BE2C (cell line): ENCODE measurements at regions not wholly inside any gene's neighbourhood (a gene's known extent, or its start where the extent isn't known, plus 50 kb on each side); places are given as distances from the start of the nearest gene placed in this dataset.
A peak's percentile ranks its signal among the peaks of the same experiment; 100 is the strongest.

Experiments used
- DNase-seq: peaks from one replicate; pipeline ENCODE4 v3.0.0-alpha.2; 2020
- H3K27me3 ChIP-seq: fragments of 250-450 bp; sonication (Bioruptor Pico); 2 replicates; pipeline ENCODE4 v1.5.1; 2020; ENCODE audit warnings: mild to moderate bottlenecking
- H3K36me3 ChIP-seq: fragments of 250-450 bp; sonication (Bioruptor Pico); 2 replicates; pipeline ENCODE4 v1.5.1; 2020; ENCODE audit warnings: mild to moderate bottlenecking
- H3K4me1 ChIP-seq: fragments of 250-450 bp; sonication (Bioruptor Pico); 2 replicates; pipeline ENCODE4 v1.5.1; 2020
- H3K4me3 ChIP-seq: 2 replicates; pipeline ENCODE4 v1.5.1; 2011; ENCODE audit warnings: low read depth, low read length
- H3K9me3 ChIP-seq: fragments of 250-450 bp; sonication (Bioruptor Pico); 2 replicates; pipeline ENCODE4 v1.5.1; 2020
- TF ChIP-seq, protein P1 (sequence below): IDR thresholded peaks from 2 replicates; pipeline ENCODE4 v1.5.1; 2012; ENCODE audit warnings: mild to moderate bottlenecking, low read depth, low read length

DNA sequence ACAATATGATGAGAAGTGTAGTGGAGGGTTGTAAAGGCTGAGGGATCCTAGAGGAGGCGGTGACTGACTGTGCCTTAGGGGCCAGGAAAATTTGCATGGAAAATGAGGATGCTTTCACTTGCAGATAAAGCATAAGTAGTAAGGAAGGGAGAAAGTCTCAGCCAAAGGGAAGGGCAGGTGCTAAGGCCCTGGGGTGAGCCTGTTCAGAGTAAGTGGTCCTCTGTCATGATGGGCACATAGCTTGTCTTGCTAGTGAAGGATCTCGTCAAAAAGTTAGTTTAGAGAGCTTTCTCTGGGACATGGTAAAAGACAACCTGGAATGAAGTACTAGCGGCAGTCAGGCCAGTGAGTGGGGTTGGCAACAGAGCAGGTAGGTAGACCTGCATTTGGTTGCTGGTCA is 75.4 kb upstream of the CPLX2 start:
- H3K4me1 ChIP-seq: peaks cover 20% of the 10 kb centered on the region
- no peaks in the 10 kb centered on the region for H3K9me3 ChIP-seq
- H3K36me3 ChIP-seq: no peaks in the 10 kb centered on the region
- no peak for DNase-seq
- peak overlapping the region; percentile 76 for H3K4me3 ChIP-seq
- TF ChIP-seq, protein P1, sequence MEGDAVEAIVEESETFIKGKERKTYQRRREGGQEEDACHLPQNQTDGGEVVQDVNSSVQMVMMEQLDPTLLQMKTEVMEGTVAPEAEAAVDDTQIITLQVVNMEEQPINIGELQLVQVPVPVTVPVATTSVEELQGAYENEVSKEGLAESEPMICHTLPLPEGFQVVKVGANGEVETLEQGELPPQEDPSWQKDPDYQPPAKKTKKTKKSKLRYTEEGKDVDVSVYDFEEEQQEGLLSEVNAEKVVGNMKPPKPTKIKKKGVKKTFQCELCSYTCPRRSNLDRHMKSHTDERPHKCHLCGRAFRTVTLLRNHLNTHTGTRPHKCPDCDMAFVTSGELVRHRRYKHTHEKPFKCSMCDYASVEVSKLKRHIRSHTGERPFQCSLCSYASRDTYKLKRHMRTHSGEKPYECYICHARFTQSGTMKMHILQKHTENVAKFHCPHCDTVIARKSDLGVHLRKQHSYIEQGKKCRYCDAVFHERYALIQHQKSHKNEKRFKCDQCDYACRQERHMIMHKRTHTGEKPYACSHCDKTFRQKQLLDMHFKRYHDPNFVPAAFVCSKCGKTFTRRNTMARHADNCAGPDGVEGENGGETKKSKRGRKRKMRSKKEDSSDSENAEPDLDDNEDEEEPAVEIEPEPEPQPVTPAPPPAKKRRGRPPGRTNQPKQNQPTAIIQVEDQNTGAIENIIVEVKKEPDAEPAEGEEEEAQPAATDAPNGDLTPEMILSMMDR: no peak
- H3K27me3 ChIP-seq: no peaks in the 10 kb centered on the region

DNA sequence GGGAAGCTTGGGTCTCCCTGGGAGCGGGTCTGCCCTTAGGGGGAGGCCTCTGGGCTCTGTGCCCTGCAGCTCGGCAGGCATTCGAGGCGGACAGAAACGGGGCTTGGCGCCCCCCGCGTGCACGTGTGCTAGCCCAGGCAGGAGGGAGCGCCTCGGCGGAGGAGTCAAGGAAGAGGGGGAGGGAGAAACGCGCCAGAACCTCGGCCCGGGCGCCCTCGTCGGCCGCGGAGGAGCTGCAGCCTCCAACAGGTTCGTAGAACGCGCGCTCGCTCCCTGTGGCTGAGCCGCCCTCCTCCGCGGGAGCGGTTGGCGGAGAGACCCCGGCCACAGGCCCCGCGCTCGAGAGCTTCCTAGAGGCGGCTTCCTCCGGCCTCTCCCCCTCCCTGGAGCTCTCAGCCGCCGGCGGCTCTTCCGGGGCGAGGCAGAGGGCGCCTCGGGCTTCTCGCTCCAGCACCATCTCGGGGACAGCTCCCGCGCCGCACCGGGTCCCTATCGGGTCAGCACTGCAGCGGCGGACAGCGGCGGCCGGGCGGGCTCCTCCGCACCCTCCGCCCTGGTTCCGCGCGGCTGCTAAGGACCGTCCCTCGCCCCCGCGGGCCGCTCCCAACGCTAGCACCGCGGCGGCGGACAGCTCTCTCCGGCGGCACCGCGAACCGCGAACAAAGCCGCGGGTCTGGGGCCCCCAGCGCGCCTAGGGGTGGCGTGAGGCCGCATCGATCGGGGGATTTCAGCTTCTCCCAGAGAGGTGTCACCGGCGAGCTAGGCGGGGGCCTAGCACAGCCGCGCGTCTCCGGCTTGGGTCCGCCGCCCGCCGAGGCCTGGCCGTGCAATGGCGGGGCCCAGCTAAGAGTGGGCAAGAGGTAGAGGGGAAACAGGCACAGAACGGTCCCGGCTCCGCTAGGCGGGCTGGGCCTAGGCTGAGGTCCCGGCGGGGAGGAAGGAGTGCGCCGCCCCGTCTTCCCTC is 74.6 kb upstream of the CPLX2 start:
- H3K9me3 ChIP-seq: no peaks in the 10 kb centered on the region
- DNase-seq: peak; percentile 66
- H3K36me3 ChIP-seq: no peaks in the 10 kb centered on the region
- TF ChIP-seq, protein P1: no peak
- H3K4me1 ChIP-seq: peaks cover 26% of the 10 kb centered on the region
- H3K4me3 ChIP-seq: peak overlapping the region; percentile 76
- H3K27me3 ChIP-seq: no peaks in the 10 kb centered on the region

DNA sequence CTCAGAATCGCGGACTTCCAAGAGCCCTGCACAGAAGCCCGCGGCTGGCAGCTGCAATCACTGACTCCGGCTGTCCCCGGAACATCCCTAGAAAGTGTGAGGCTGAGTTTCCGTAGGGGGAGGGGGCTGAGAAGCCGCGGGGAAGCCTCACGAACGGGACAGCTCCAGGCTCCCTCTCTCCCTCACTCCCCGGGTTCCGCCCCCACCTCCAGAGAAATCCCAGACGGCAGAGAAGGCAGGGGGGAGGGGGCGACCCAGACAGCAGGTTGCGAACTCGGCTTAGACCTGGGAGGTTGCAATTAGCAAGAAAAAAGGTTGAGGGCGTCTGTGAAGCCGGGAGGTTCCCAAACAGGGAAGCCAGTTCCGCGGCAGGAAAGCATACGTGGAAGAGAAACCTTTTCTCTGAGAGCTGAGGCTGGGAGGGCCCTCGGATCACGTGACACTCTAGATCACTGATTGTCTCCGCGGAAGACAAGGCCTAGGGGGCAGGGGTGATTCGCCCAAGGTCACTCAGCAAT is 73.8 kb upstream of the CPLX2 start:
- TF ChIP-seq, protein P1: no peak
- H3K27me3 ChIP-seq: no peaks in the 10 kb centered on the region
- peaks cover 26% of the 10 kb centered on the region for H3K4me1 ChIP-seq
- no peaks in the 10 kb centered on the region for H3K9me3 ChIP-seq
- no peaks in the 10 kb centered on the region for H3K36me3 ChIP-seq
- H3K4me3 ChIP-seq: peak overlapping the region; percentile 76
- DNase-seq: peak; percentile 87

DNA sequence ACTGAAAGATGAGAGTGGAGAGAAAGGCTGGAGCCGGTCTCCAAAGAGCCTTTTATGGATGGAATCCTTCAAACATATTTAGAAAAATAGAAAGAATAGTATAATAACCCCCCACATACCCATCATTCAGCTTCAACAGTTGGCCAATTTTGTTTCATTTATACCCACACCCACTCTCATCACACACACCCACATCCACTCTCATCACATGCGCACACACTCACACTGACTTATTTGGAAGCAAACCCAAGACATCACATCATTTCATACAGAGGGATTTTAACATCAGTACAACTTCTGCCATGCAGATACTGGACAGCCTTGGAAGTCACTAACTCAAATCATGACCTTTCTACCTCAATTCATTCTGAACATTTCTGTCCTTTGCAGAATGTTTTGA is 72.8 kb upstream of the CPLX2 start:
- no peaks in the 10 kb centered on the region; the same call in 1 of the 2 replicates for H3K36me3 ChIP-seq
- H3K27me3 ChIP-seq: no peaks in the 10 kb centered on the region
- H3K4me3 ChIP-seq: no peak overlapping the region; the same call in 1 of the 2 replicates
- peaks cover 26% of the 10 kb centered on the region for H3K4me1 ChIP-seq
- H3K9me3 ChIP-seq: no peaks in the 10 kb centered on the region
- TF ChIP-seq, protein P1: no peak
- DNase-seq: no peak

DNA sequence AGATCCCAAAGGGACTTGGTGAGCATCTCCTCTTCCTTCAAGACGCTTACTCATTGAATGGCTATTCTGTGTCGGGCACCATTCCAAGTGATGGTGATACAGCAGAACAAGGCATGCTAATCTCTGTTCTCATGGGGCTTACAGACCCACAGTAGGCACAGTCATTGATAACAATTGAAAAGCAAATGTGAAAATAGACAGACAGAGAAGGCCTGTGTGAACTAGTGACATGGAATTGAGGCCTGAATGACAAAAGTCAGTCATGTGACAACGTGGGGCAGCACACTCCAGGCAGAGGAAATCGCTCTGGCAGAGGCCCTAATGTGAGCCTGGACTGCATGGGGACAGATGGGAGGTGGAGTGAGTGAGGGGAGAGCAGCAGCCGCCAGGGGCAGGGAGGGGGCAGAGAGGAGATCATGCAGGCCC is 70.7 kb upstream of the CPLX2 start:
- H3K27me3 ChIP-seq: no peaks in the 10 kb centered on the region
- no peaks in the 10 kb centered on the region for H3K9me3 ChIP-seq
- peaks cover 26% of the 10 kb centered on the region for H3K4me1 ChIP-seq
- peak; percentile 84 for DNase-seq
- no peaks in the 10 kb centered on the region; the same call in 1 of the 2 replicates for H3K36me3 ChIP-seq
- H3K4me3 ChIP-seq: no peak overlapping the region
- TF ChIP-seq, protein P1: peak; percentile 29

DNA sequence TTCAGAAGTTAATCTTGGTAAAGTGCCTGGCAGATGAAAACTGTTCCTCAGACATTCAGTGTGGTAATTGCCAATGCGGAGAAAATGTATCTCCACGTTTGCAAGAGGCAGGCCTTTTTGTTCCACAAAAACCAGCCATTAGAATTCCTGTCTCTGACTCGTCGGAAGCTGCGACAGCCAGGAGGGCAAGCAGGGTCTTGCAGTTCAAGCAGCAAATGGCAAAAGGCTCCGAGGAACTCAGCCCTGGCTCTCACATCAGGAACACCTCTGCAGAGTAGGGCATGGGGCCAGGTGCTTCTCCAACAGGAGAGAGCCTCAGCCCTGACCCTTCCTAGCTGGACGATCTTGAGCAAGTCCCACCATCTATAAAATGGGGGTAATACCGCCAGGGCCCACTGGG is 69.0 kb upstream of the CPLX2 start:
- Histone ChIP-seq H3K4me3 (no peak overlapping the region), H3K9me3 (no peaks in the 10 kb centered on the region), H3K4me1 (peaks cover 26% of the 10 kb centered on the region), H3K27me3 (no peaks in the 10 kb centered on the region), H3K36me3 (no peaks in the 10 kb centered on the region; the same call in 1 of the 2 replicates)
- DNase-seq: no peak
- TF ChIP-seq, protein P1: no peak
